Body of pancreas (tissue), 4 donors: ENCODE measurements at regions not wholly inside any gene's neighbourhood (a gene's known extent, or its start where the extent isn't known, plus 50 kb on each side); places are given as distances from the start of the nearest gene placed in this dataset.

Experiments
- POLR2A ChIP-seq, 3 donors: fragments of 450-650 bp; IDR thresholded peaks; one replicate each; pipeline ENCODE4 v1.6.1; 2016; ENCODE audit warnings: antibody characterized with exemption in 3 of 3, mild to moderate bottlenecking in 2 of 3
- TF ChIP-seq, protein P1 (sequence below), 7 experiments: fragments of 450-650 bp in 4 of 7; fragments of 200-600 bp in 3 of 7; sonication (generic) in 3 of 7; IDR thresholded peaks; one replicate each; pipeline ENCODE4 v1.5.1; 2016 to 2019; ENCODE audit warnings: antibody characterized with exemption in 7 of 7

DNA sequence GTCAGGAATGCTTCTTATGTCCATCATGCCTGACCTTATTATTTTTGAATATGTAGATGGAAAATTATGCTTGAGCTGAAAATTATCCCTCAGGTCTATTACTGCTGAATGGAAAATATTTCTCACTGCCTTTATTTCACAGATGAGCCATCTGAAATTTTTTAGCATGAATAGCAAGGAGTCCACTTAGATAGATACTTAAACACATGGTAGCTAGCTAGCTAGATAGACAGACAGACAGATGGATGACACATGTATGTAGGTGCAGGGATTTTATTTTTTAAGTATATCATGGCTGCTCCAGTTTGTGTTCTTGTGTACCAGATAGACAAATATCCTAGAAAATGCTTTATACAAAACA is 645.0 kb downstream of the MMUT start:
- TF ChIP-seq, protein P1, sequence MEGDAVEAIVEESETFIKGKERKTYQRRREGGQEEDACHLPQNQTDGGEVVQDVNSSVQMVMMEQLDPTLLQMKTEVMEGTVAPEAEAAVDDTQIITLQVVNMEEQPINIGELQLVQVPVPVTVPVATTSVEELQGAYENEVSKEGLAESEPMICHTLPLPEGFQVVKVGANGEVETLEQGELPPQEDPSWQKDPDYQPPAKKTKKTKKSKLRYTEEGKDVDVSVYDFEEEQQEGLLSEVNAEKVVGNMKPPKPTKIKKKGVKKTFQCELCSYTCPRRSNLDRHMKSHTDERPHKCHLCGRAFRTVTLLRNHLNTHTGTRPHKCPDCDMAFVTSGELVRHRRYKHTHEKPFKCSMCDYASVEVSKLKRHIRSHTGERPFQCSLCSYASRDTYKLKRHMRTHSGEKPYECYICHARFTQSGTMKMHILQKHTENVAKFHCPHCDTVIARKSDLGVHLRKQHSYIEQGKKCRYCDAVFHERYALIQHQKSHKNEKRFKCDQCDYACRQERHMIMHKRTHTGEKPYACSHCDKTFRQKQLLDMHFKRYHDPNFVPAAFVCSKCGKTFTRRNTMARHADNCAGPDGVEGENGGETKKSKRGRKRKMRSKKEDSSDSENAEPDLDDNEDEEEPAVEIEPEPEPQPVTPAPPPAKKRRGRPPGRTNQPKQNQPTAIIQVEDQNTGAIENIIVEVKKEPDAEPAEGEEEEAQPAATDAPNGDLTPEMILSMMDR (IDR thresholded peaks at IDR 0.05) = no peak
- TF ChIP-seq POLR2A (IDR thresholded peaks at IDR 0.05) = no peak
